PC-3 (cell line): ENCODE measurements at regions not wholly inside any gene's neighbourhood (a gene's known extent, or its start where the extent isn't known, plus 50 kb on each side); places are given as distances from the start of the nearest gene placed in this dataset.
"Not testable (repeated sequence)": the region's sequence is repeated elsewhere in the genome, so short reads cannot be mapped to it uniquely, and the experiment has no call there.

Source experiments
- ATAC-seq: fragments of 200-7000 bp; cut with Tn5 transposase; 2 replicates; pipeline ENCODE4 v1.9.1; 2020; ENCODE audit warnings: mild to moderate bottlenecking, moderate library complexity
- BruUV-seq: library from RNA; stranded (reverse); fragments of 400-500 nt; replicated peaks from 2 replicates; lab custom pipeline; 2021; lab: Mats Ljungman, UMichigan
- CTCF ChIA-PET: fragments of 300-600 bp; sonication (Branson Sonifier 250); formaldehyde crosslinking; loops from one replicate; lab custom pipeline; 2022; ENCODE audit warnings: antibody characterized with exemption; lab: Charles Lee
- POLR2A ChIA-PET: fragments of 300-600 bp; sonication (Branson Sonifier 250); formaldehyde crosslinking; loops from one replicate; lab custom pipeline; 2022; ENCODE audit warnings: antibody characterized with exemption; ENCODE audit not compliant: unreplicated experiment; lab: Charles Lee
- DNase-seq: peaks from one replicate; pipeline ENCODE4 v3.0.0-alpha.2; 2015
- H2AFZ ChIP-seq: fragments of 300-600 bp; sonication (generic); 2 replicates; pipeline ENCODE4 v1.6.0; 2016; ENCODE audit warnings: antibody characterized with exemption, low read length
- H3F3A ChIP-seq: fragments of 300-600 bp; sonication (generic); one replicate; pipeline ENCODE4 v1.6.0; 2017; ENCODE audit warnings: antibody characterized with exemption, low read length, control low read depth, mild to moderate bottlenecking; ENCODE audit not compliant: unreplicated experiment
- H3K27ac ChIP-seq: fragments of 300-600 bp; sonication (generic); 2 replicates; pipeline ENCODE4 v1.5.1; 2016; ENCODE audit warnings: mild to moderate bottlenecking, low read length
- H3K27me3 ChIP-seq: fragments of 300-600 bp; sonication (generic); 2 replicates; pipeline ENCODE4 v1.6.1; 2016; ENCODE audit warnings: low read length, mixed read lengths
- H3K36me3 ChIP-seq: fragments of 300-600 bp; sonication (generic); 2 replicates; pipeline ENCODE4 v1.6.1; 2016; ENCODE audit warnings: low read depth, mixed run types, low read length, mixed read lengths
- H3K4me1 ChIP-seq: fragments of 300-600 bp; sonication (generic); 2 replicates; pipeline ENCODE4 v1.5.1; 2016; ENCODE audit warnings: low read length; ENCODE audit not compliant: insufficient read depth
- H3K4me2 ChIP-seq: fragments of 300-600 bp; sonication (generic); 2 replicates; pipeline ENCODE4 v1.6.0; 2016; ENCODE audit warnings: low read length
- H3K4me3 ChIP-seq: fragments of 300-600 bp; sonication (generic); 2 replicates; pipeline ENCODE4 v1.5.1; 2016; ENCODE audit warnings: mild to moderate bottlenecking, low read length, mixed read lengths
- H3K79me2 ChIP-seq: fragments of 300-600 bp; sonication (generic); 2 replicates; pipeline ENCODE4 v1.6.1; 2017; ENCODE audit warnings: low read length, mixed read lengths
- H3K9ac ChIP-seq: fragments of 300-600 bp; sonication (generic); 2 replicates; pipeline ENCODE4 v1.6.0; 2016; ENCODE audit warnings: mild to moderate bottlenecking, low read length
- H3K9me2 ChIP-seq: fragments of 300-600 bp; sonication (generic); replicated peaks from 2 replicates; pipeline ENCODE4 v1.6.1; 2016; ENCODE audit warnings: mixed run types, low read length, mixed read lengths
- H3K9me3 ChIP-seq: fragments of 300-600 bp; sonication (generic); 2 replicates; pipeline ENCODE4 v1.6.1; 2016; ENCODE audit warnings: low read length, mixed read lengths
- H4K20me1 ChIP-seq: fragments of 300-600 bp; sonication (generic); 2 replicates; pipeline ENCODE4 v1.6.1; 2016; ENCODE audit warnings: low read length, mixed read lengths
- CTCF ChIP-seq: fragments of 300-600 bp; sonication (generic); conservative IDR thresholded peaks from 2 replicates; pipeline ENCODE4 v1.5.1; 2017; ENCODE audit warnings: antibody characterized with exemption, low read depth, mild to moderate bottlenecking, low read length
- EZH2 ChIP-seq: fragments of 300-600 bp; sonication (generic); IDR thresholded peaks from one replicate; pipeline ENCODE4 v1.6.1; 2017; ENCODE audit warnings: antibody characterized with exemption, mild to moderate bottlenecking, low read length; ENCODE audit not compliant: unreplicated experiment
- EZH2phosphoT487 ChIP-seq: fragments of 300-600 bp; sonication (generic); IDR thresholded peaks from 2 replicates; pipeline ENCODE4 v1.6.1; 2018; ENCODE audit warnings: mild to moderate bottlenecking, antibody characterized with exemption, low read length, borderline replicate concordance
- intact Hi-C: fragments of 100-400 bp; cut with micrococcal nuclease; formaldehyde crosslinking; loops from 2 replicates; pipeline ENCODE4 v1.9.0; 2023

- Histone ChIP-seq H3K9me3 (no peaks in the 10 kb centered on the region), H3K4me2 (no peak overlapping the region), H3K27ac (no peak overlapping the region), H3K4me3 (no peak overlapping the region), H2AFZ (no peak overlapping the region), H3K27me3 (peaks cover 11% of the 10 kb centered on the region), H3K79me2 (no peaks in the 10 kb centered on the region), H3K9ac (no peak overlapping the region), H4K20me1 (no peaks in the 10 kb centered on the region), H3F3A (no peaks in the 10 kb centered on the region), H3K36me3 (no peaks in the 10 kb centered on the region), H3K4me1 (no peaks in the 10 kb centered on the region), H3K9me2 (no peaks in the 10 kb centered on the region)
- ChIA-PET POLR2A (no interaction called here), CTCF (no interaction called here)
- intact Hi-C loops, result no loop called here
- DNase-seq (no peak), ATAC-seq (no peak)
- no TSS peak for BruUV-seq
- no peak for TF ChIP-seq EZH2
- no peak for TF ChIP-seq EZH2phosphoT487
- TF ChIP-seq CTCF, result no peak
Observed at GRCh38 chr1:184183919-184184318, 132.4 kb downstream of the TSEN15 start.

- H4K20me1 ChIP-seq, H3K9me3 ChIP-seq, H3K27ac ChIP-seq, H3K9ac ChIP-seq, CTCF ChIA-PET, H3K4me2 ChIP-seq, DNase-seq, H3K79me2 ChIP-seq, H3K9me2 ChIP-seq, H3K4me1 ChIP-seq, intact Hi-C loops, ATAC-seq, POLR2A ChIA-PET, H3K4me3 ChIP-seq, BruUV-seq, H3F3A ChIP-seq, H2AFZ ChIP-seq, H3K36me3 ChIP-seq: not testable (repeated sequence)
- peaks cover 11% of the 10 kb centered on the region for H3K27me3 ChIP-seq
Observed at GRCh38 chr1:184184614-184185013, 133.1 kb downstream of the TSEN15 start.

- TF ChIP-seq CTCF (no peak), EZH2 (no peak), EZH2phosphoT487 (no peak)
- H3K9me3 ChIP-seq, result no peaks in the 10 kb centered on the region
- no TSS peak for BruUV-seq
- no peak for DNase-seq
- no peak overlapping the region for H3K4me3 ChIP-seq
- H3K4me2 ChIP-seq, result no peak overlapping the region
- no peaks in the 10 kb centered on the region for H3K4me1 ChIP-seq
- H2AFZ ChIP-seq, result no peak overlapping the region
- no peaks in the 10 kb centered on the region for H3K79me2 ChIP-seq
- H3K27ac ChIP-seq, result no peak overlapping the region
- no peak overlapping the region for H3K9ac ChIP-seq
- H3F3A ChIP-seq, result no peaks in the 10 kb centered on the region
- H3K9me2 ChIP-seq, result no peaks in the 10 kb centered on the region
- ATAC-seq, result no peak
- intact Hi-C loops, result no loop called here
- H3K27me3 ChIP-seq, result peaks cover 15% of the 10 kb centered on the region
- no peaks in the 10 kb centered on the region for H4K20me1 ChIP-seq
- POLR2A ChIA-PET, result no interaction called here
- H3K36me3 ChIP-seq, result no peaks in the 10 kb centered on the region
- CTCF ChIA-PET, result no interaction called here
Observed at GRCh38 chr1:184185347-184185746, 133.8 kb downstream of the TSEN15 start.
